HG03064 (cell line): ENCODE measurements at regions not wholly inside any gene's neighbourhood (a gene's known extent, or its start where the extent isn't known, plus 50 kb on each side); places are given as distances from the start of the nearest gene placed in this dataset.
"Not testable (repeated sequence)": the region's sequence is repeated elsewhere in the genome, so short reads cannot be mapped to it uniquely, and the experiment has no call there.

Source experiments
- ATAC-seq: cut with Tn5 transposase; IDR thresholded peaks from one replicate; pipeline ENCODE4 v1.9.1; 2021; ENCODE audit warnings: low read depth; ENCODE audit not compliant: unreplicated experiment

- ATAC-seq: no peak
Measured at GRCh38 chr18:72986103-72986502, 118.3 kb upstream of the NETO1 start.

DNA sequence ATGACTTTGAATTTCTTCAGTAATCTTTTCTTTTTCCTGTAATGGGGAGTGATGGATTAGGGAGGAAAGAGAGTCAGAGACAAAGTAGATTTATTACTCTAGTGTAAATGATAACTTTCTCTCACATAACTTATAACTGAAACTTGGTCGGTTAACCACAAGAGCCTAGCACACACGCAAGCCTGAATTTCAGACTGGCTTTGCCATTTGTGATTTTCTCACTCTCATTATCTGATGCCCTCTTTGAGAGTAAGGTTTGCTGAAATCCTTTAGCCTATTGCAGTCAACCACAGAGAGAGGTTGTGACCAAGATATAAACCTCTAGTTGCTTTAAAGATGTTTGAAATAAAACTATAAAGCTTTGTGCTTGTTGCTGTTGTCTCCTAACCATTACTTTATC lies 117.9 kb upstream of the NETO1 start:
- ATAC-seq: no peak

DNA sequence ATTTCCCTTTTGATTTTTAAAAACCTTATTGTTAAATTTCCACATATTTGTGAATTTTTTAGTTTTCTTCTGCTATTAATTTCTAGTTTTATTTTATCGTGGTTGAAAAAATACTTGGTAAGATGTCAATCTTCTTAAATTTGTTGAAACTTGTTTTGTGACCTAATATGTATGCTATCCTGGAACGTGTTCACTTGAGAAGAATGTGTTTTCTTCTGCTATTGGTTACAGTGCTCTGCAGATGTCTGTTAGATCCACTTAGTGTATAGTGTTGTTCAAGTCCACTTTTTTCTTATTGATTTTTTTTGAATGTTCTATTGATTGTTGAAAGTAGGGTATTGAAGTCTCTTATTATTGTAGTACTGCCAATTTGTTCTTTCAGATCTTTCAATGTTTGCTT lies 116.5 kb upstream of the NETO1 start:
- no peak for ATAC-seq

DNA sequence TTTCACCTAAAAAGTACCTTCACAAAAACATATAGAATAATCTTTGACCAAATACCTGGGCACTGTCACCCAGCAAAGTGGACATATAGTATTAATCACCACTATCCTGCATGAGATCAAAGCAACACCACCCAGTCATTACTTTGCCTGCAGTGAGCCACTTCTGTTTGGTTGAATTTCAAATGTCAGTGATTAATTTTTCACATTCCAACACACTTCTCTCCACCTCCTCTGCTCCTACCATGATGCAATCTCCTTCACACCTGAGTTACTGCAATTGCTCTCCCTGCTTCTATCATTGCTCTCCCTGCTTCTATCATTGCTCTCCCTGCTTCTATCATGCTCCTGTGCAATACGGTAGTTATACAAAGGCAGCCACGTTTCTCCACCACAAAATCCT lies 106.1 kb upstream of the NETO1 start:
- ATAC-seq: no peak

GRCh38 chr18:72965616-72966015 lies 97.8 kb upstream of the NETO1 start:
- no peak for ATAC-seq

DNA sequence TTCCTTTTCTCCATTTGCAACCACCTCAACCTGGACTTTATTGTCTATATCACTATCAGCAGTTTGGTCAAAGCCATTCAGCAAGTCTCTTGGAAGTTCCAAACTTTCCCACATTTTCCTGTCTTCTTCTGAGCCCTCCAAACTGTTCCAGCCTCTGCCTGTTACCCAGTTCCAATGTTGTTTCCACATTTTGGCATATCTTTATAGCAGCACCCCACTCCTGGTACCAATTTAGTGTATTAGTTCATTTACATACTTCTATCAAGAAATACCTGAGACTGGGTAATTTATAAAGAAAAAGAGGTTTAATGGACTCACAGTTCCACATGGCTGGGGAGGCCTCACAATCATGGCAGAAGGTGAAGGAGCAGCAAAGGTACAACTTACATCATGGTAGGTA lies 90.4 kb upstream of the NETO1 start:
- not testable (repeated sequence) for ATAC-seq

DNA sequence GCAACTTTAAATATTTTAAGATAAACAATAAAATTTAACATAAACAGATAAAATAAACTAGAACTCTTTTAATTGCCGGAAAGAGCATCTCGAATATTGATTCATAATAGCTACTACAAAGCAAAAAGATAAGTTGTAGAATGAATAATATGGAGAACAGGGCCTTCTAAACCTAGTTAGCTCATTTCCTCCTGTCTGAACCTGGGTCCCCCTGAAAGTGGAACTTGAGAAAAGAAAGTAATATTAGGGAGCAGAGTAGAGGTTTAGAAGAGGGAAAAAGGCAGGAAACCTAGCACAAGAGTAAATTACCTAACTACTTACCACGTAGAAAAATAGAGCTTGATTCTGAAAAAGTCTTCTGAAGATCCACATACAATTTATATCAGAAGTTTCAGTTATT lies 80.7 kb upstream of the NETO1 start:
- ATAC-seq: no peak

DNA sequence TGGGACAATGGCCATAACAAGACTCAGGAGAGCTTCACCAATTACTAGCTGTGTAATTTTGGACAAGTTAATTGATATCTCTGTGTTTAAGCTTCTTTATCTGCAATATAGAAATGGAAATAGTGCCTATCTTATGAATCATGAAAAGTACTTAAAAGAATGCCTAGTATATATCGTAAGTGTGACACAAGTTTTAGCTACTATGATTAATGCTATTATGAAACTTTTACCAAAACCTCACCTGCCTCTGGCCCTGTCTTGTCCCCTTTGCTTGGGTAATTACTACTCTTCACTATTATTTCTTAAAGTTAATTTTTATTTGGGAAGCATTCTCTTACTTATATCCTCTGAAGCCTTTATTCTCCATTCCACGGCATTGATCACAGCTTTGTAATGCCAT lies 75.0 kb upstream of the NETO1 start:
- ATAC-seq: no peak

- no peak for ATAC-seq
Measured at GRCh38 chr18:72940986-72941385, 73.2 kb upstream of the NETO1 start.

GRCh38 chr18:72940509-72940908 lies 72.7 kb upstream of the NETO1 start:
- no peak for ATAC-seq

DNA sequence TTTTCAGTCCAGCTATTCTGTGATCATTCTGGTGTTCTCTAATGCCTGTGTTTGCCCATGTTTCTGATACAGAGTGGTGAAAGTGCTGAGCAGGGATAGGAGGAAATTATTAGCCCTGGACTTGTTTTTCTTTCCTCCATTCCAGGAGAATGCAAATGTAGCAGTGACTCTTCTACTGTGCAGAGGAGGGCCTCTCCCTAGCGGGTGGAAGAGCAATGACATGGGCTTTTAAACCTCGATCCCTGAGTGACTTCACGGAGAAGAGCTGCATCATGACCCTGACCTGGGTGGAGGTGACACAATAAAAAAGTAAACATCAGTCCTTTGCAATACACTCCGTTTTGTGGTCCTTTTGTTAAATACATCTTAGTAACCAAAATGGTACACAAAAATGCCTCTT lies 68.0 kb upstream of the NETO1 start:
- ATAC-seq: no peak

GRCh38 chr18:72922895-72923294 lies 55.1 kb upstream of the NETO1 start:
- no peak for ATAC-seq
